SK-N-SH (cell line): ENCODE measurements at regions not wholly inside any gene's neighbourhood (a gene's known extent, or its start where the extent isn't known, plus 50 kb on each side); places are given as distances from the start of the nearest gene placed in this dataset.

ENCODE experiments used
- CTCF ChIA-PET: fragments of 300-600, 350-600 bp; formaldehyde crosslinking; extraction: SDS; loops from one replicate; lab custom pipeline; 2021; lab: Yijun Ruan, JAX
- POLR2A ChIA-PET: fragments of 350-600 bp; sonication (Branson Sonifier 250); formaldehyde crosslinking; extraction: SDS; loops from one replicate; lab custom pipeline; 2020; ENCODE audit warnings: antibody characterized with exemption, inconsistent platforms; lab: Yijun Ruan, JAX
- DNase-seq: peaks from one replicate; pipeline ENCODE4 v3.0.0; 2012
- H2AFZ ChIP-seq: fragments of 200-600 bp; sonication (generic); 2 replicates; pipeline ENCODE4 v1.8.1; 2016; ENCODE audit warnings: antibody characterized with exemption, mild to moderate bottlenecking, low read depth
- H3F3A ChIP-seq: fragments of 200-600 bp; sonication (generic); replicated peaks from 2 replicates; pipeline ENCODE3; 2016; ENCODE audit warnings: antibody characterized with exemption, mild to moderate bottlenecking; ENCODE audit not compliant: insufficient read depth
- H3K27ac ChIP-seq, 2 experiments: fragments of 200-500 bp in 1 of 2; fragments of 200-600 bp in 1 of 2; sonication (Bioruptor generic) in 1 of 2; sonication (generic), shearing (Covaris generic) in 1 of 2; 2 replicates each; pipeline versions ENCODE4 v1.5.1 to v1.6.1; 2014 to 2016; ENCODE audit warnings: low read depth in 2 of 2, inconsistent platforms in 1 of 2, low read length in 1 of 2, mild to moderate bottlenecking in 1 of 2, mixed read lengths in 1 of 2
- H3K27me3 ChIP-seq: fragments of 200-600 bp; sonication (generic), shearing (Covaris generic); 2 replicates; pipeline ENCODE4 v1.6.1; 2016; ENCODE audit warnings: mixed run types; ENCODE audit not compliant: insufficient read depth
- H3K36me3 ChIP-seq, 2 experiments: fragments of 200-500 bp in 1 of 2; fragments of 200-600 bp in 1 of 2; sonication (Bioruptor generic) in 1 of 2; sonication (generic) in 1 of 2; replicated peaks in 1 of 2; 2 replicates each; pipeline versions ENCODE3 to v1.5.1; 2014 to 2016; ENCODE audit warnings: low read length in 1 of 2, mild to moderate bottlenecking in 1 of 2; ENCODE audit not compliant: insufficient read depth in 2 of 2, control insufficient read depth in 1 of 2
- H3K4me1 ChIP-seq, 2 experiments: fragments of 200-500 bp in 1 of 2; fragments of 200-600 bp in 1 of 2; sonication (Bioruptor generic) in 1 of 2; sonication (generic), shearing (Covaris generic) in 1 of 2; 2 replicates each; pipeline versions ENCODE4 v1.5.1 to v1.6.1; 2014 to 2016; ENCODE audit warnings: low read depth in 1 of 2, low read length in 1 of 2, mixed run types in 1 of 2; ENCODE audit not compliant: insufficient read depth in 2 of 2, control insufficient read depth in 1 of 2
- H3K4me2 ChIP-seq: fragments of 200-600 bp; sonication (generic), shearing (Covaris generic); 2 replicates; pipeline ENCODE4 v1.6.1; 2017; ENCODE audit warnings: mixed run types
- H3K4me3 ChIP-seq, 2 experiments: fragments of 200-500 bp in 1 of 2; fragments of 200-600 bp in 1 of 2; sonication (Bioruptor generic) in 1 of 2; sonication (generic), shearing (Covaris generic) in 1 of 2; 2 replicates each; pipeline versions ENCODE4 v1.5.1 to v1.8.1; 2014 to 2016; ENCODE audit warnings: low read depth in 2 of 2, inconsistent platforms in 1 of 2, low read length in 1 of 2, mild to moderate bottlenecking in 1 of 2, mixed read lengths in 1 of 2, moderate library complexity in 1 of 2
- H3K79me2 ChIP-seq: fragments of 200-600 bp; sonication (generic); 2 replicates; pipeline ENCODE4 v1.8.1; 2017; ENCODE audit warnings: mild to moderate bottlenecking; ENCODE audit not compliant: insufficient read depth
- H3K9ac ChIP-seq: fragments of 200-600 bp; sonication (generic); 2 replicates; pipeline ENCODE4 v1.6.1; 2017; ENCODE audit warnings: mixed run types
- H3K9me2 ChIP-seq: fragments of 200-600 bp; sonication (generic); 2 replicates; pipeline ENCODE4 v1.6.1; 2017; ENCODE audit warnings: mixed run types
- H3K9me3 ChIP-seq: fragments of 200-600 bp; sonication (generic); 2 replicates; pipeline ENCODE4 v1.6.1; 2017; ENCODE audit warnings: mixed run types, mild to moderate bottlenecking, moderate library complexity
- H4K20me1 ChIP-seq: fragments of 200-600 bp; sonication (generic); 2 replicates; pipeline ENCODE4 v1.6.1; 2017; ENCODE audit warnings: mild to moderate bottlenecking, mixed run types; ENCODE audit not compliant: insufficient read depth
- ELF1 ChIP-seq: IDR thresholded peaks from 2 replicates; pipeline ENCODE4 v1.4.0; 2012
- EP300 ChIP-seq, 2 experiments: IDR thresholded peaks; 2 replicates each; pipeline versions ENCODE4 v1.4.0 to v1.6.1; 2012; ENCODE audit warnings: borderline replicate concordance in 1 of 2, low read depth in 1 of 2, low read length in 1 of 2
- EZH2phosphoT487 ChIP-seq: fragments of 200-600 bp; sonication (generic); IDR thresholded peaks from 2 replicates; pipeline ENCODE4 v1.6.1; 2017; ENCODE audit warnings: low read depth, mixed run types, mild to moderate bottlenecking, antibody characterized with exemption, moderate library complexity, borderline replicate concordance
- FOXJ3 ChIP-seq: sonication (generic); formaldehyde crosslinking; IDR thresholded peaks from 2 replicates; pipeline ENCODE4 v1.5.1; 2020; ENCODE audit warnings: mild to moderate bottlenecking, missing genetic modification reagents
- FOXM1 ChIP-seq: IDR thresholded peaks from 2 replicates; pipeline ENCODE4 v1.4.0; 2012; ENCODE audit warnings: low read depth, mild to moderate bottlenecking
- GATA2 ChIP-seq: sonication (generic); formaldehyde crosslinking; IDR thresholded peaks from 2 replicates; pipeline ENCODE4 v1.5.0; 2020; ENCODE audit warnings: mild to moderate bottlenecking, missing genetic modification reagents
- MEF2A ChIP-seq: IDR thresholded peaks from 2 replicates; pipeline ENCODE4 v1.4.0; 2012; ENCODE audit warnings: low read depth, borderline replicate concordance
- MXI1 ChIP-seq: IDR thresholded peaks from 2 replicates; pipeline ENCODE4 v1.6.1; 2012; ENCODE audit warnings: mild to moderate bottlenecking, low read depth, low read length, improper control_type of control experiment
- NFIC ChIP-seq: IDR thresholded peaks from 2 replicates; pipeline ENCODE4 v1.4.0; 2012; ENCODE audit warnings: borderline replicate concordance
- NRF1 ChIP-seq: IDR thresholded peaks from 2 replicates; pipeline ENCODE4 v1.6.1; 2012; ENCODE audit warnings: low read depth, mild to moderate bottlenecking, low read length
- POLR2AphosphoS5 ChIP-seq: IDR thresholded peaks from 2 replicates; pipeline ENCODE4 v1.6.1; 2012; ENCODE audit warnings: low read depth, low read length
- RCOR1 ChIP-seq: fragments of 150-350 bp; IDR thresholded peaks from 2 replicates; pipeline ENCODE4 v1.6.1; 2017; ENCODE audit warnings: antibody characterized with exemption, low read length
- RFX5 ChIP-seq: IDR thresholded peaks from 2 replicates; pipeline ENCODE4 v1.6.1; 2012; ENCODE audit warnings: mild to moderate bottlenecking, improper control_type of control experiment, low read length
- SIN3A ChIP-seq: IDR thresholded peaks from 2 replicates; pipeline ENCODE4 v1.6.1; 2012; ENCODE audit warnings: low read depth, mild to moderate bottlenecking, low read length, moderate library complexity, borderline replicate concordance
- TAF1 ChIP-seq: IDR thresholded peaks from 2 replicates; pipeline ENCODE4 v1.6.1; 2012; ENCODE audit warnings: low read depth, mild to moderate bottlenecking, low read length, moderate library complexity, borderline replicate concordance
- YY1 ChIP-seq: IDR thresholded peaks from 2 replicates; pipeline ENCODE4 v1.4.0; 2012; ENCODE audit warnings: low read depth, mild to moderate bottlenecking
- WGBS: methylation state at CpG from one replicate; pipeline ENCODE4 v1.1.6; 2017; ENCODE audit warnings: low lambda C conversion rate; 5-methylcytosine and 5-hydroxymethylcytosine counted together
- TF ChIP-seq, protein P1 (sequence below): IDR thresholded peaks from 2 replicates; pipeline ENCODE4 v1.4.0; 2012; ENCODE audit warnings: low read depth, borderline replicate concordance
- TF ChIP-seq, protein P2 (sequence below): fragments of 150-350 bp; IDR thresholded peaks from 2 replicates; pipeline ENCODE4 v1.6.1; 2017; ENCODE audit warnings: antibody characterized with exemption, low read length, low read depth, borderline replicate concordance
- TF ChIP-seq, protein P3 (sequence below): fragments of 150-350 bp; IDR thresholded peaks from 2 replicates; pipeline ENCODE4 v1.6.1; 2016; ENCODE audit warnings: mild to moderate bottlenecking, low read depth, low read length
- TF ChIP-seq, protein P4 (sequence below): IDR thresholded peaks from 2 replicates; pipeline ENCODE4 v1.4.0; 2012; ENCODE audit warnings: low read depth, borderline replicate concordance

DNA sequence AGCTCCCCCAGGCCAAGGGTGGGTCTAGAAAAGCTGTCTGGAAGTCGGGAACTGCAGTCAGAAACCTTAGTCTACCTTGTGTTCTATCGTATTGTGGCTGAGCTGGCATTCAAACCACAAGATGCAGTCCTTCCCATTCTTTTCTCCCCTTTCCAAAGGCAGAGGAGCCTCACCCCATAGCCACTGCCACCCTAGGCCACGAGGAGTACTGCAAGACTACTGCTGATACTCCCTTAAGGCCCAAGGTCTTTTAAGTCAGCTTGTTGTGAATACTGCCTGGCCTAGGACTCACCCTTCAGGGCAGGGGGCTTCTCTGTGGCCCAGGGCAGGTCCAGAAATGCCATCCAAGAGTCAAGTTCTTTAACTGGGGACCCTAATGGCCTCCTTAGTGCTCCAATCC, 214.5 kb upstream of the CNTNAP2 start:
- CTCF ChIA-PET, result interaction anchor here (0.9 kb wide), 1 partner anchor 17 kb away, joined by 3 read pairs; no protein-coding TSS in a partner anchor
- Histone ChIP-seq H3K9ac (no peak overlapping the region), H3F3A (no peaks in the 10 kb centered on the region), H3K79me2 (no peaks in the 10 kb centered on the region), H3K4me1 (no peaks in the 10 kb centered on the region), H3K9me3 (peaks cover 15% of the 10 kb centered on the region), H4K20me1 (no peaks in the 10 kb centered on the region), H3K27me3 (no peaks in the 10 kb centered on the region), H3K4me2 (no peak overlapping the region), H3K4me3 (no peak overlapping the region), H2AFZ (no peak overlapping the region), H3K9me2 (0 out of 2 replicates have a peak, but pooled peaks cover 5% of the 10 kb centered on the region), H3K36me3 (no peaks in the 10 kb centered on the region), H3K27ac (no peak overlapping the region)
- TF ChIP-seq, protein P1, sequence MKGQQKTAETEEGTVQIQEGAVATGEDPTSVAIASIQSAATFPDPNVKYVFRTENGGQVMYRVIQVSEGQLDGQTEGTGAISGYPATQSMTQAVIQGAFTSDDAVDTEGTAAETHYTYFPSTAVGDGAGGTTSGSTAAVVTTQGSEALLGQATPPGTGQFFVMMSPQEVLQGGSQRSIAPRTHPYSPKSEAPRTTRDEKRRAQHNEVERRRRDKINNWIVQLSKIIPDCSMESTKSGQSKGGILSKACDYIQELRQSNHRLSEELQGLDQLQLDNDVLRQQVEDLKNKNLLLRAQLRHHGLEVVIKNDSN, result no peak
- TF ChIP-seq FOXM1 (no peak), SIN3A (no peak), RFX5 (no peak), EP300 (IDR thresholded peaks at IDR 0.05; ENCODE audit: borderline replicate concordance in 1 of 2, low read depth in 1 of 2, low read length in 1 of 2) (no peak), POLR2AphosphoS5 (no peak), MEF2A (no peak), FOXJ3 (CRISPR knock-in tag) (no peak), NRF1 (no peak), TAF1 (no peak), GATA2 (no peak), EZH2phosphoT487 (no peak), MXI1 (no peak), YY1 (no peak), NFIC (no peak), RCOR1 (no peak), ELF1 (no peak)
- TF ChIP-seq, protein P2, sequence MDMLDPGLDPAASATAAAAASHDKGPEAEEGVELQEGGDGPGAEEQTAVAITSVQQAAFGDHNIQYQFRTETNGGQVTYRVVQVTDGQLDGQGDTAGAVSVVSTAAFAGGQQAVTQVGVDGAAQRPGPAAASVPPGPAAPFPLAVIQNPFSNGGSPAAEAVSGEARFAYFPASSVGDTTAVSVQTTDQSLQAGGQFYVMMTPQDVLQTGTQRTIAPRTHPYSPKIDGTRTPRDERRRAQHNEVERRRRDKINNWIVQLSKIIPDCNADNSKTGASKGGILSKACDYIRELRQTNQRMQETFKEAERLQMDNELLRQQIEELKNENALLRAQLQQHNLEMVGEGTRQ, result no peak
- TF ChIP-seq, protein P3, sequence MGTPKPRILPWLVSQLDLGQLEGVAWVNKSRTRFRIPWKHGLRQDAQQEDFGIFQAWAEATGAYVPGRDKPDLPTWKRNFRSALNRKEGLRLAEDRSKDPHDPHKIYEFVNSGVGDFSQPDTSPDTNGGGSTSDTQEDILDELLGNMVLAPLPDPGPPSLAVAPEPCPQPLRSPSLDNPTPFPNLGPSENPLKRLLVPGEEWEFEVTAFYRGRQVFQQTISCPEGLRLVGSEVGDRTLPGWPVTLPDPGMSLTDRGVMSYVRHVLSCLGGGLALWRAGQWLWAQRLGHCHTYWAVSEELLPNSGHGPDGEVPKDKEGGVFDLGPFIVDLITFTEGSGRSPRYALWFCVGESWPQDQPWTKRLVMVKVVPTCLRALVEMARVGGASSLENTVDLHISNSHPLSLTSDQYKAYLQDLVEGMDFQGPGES, result no peak
- TF ChIP-seq, protein P4, sequence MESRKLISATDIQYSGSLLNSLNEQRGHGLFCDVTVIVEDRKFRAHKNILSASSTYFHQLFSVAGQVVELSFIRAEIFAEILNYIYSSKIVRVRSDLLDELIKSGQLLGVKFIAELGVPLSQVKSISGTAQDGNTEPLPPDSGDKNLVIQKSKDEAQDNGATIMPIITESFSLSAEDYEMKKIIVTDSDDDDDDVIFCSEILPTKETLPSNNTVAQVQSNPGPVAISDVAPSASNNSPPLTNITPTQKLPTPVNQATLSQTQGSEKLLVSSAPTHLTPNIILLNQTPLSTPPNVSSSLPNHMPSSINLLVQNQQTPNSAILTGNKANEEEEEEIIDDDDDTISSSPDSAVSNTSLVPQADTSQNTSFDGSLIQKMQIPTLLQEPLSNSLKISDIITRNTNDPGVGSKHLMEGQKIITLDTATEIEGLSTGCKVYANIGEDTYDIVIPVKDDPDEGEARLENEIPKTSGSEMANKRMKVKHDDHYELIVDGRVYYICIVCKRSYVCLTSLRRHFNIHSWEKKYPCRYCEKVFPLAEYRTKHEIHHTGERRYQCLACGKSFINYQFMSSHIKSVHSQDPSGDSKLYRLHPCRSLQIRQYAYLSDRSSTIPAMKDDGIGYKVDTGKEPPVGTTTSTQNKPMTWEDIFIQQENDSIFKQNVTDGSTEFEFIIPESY, result no peak
- no peak for DNase-seq
- WGBS, result 3% methylated on average over 3 of the region's 3 CpGs
- POLR2A ChIA-PET, result no interaction called here
